Lung microvascular endothelial cell (primary cell): ENCODE measurements at regions not wholly inside any gene's neighbourhood (a gene's known extent, or its start where the extent isn't known, plus 50 kb on each side); places are given as distances from the start of the nearest gene placed in this dataset.
"Not testable (repeated sequence)": the region's sequence is repeated elsewhere in the genome, so short reads cannot be mapped to it uniquely, and the experiment has no call there.

Source experiments
- DNase-seq, 2 donors: peaks; one replicate each; pipeline versions ENCODE4 v3.0.0 to v3.0.0-alpha.2; 2010; ENCODE audit warnings: low read depth in 2 of 2

GRCh38 chr1:99444211-99444927 is 180.1 kb downstream of the PLPPR4 start:
- DNase-seq: not testable (repeated sequence)

GRCh38 chr1:99445071-99445470 is 180.8 kb downstream of the PLPPR4 start:
- DNase-seq: no peak

GRCh38 chr1:99445486-99445885 is 181.2 kb downstream of the PLPPR4 start:
- DNase-seq: peak in 1 of 2 donors; percentile 77

GRCh38 chr1:99447721-99448120 is 183.4 kb downstream of the PLPPR4 start:
- no peak for DNase-seq

GRCh38 chr1:99455760-99456159 is 190.2 kb upstream of the PALMD start:
- no peak for DNase-seq

GRCh38 chr1:99456536-99456935 is 189.4 kb upstream of the PALMD start:
- peak in 1 of 2 donors; percentile 45 for DNase-seq

GRCh38 chr1:99457381-99458165 is 188.3 kb upstream of the PALMD start:
- peak in 1 of 2 donors; percentile 79 for DNase-seq

GRCh38 chr1:99461499-99461898 is 184.4 kb upstream of the PALMD start:
- DNase-seq: no peak

- DNase-seq: no peak
These were observed 181.2 kb upstream of the PALMD start for GRCh38 chr1:99464738-99465137.

- DNase-seq: no peak
These were observed 180.6 kb upstream of the PALMD start for GRCh38 chr1:99465176-99465900.

- DNase-seq: no peak
These were observed 178.3 kb upstream of the PALMD start for GRCh38 chr1:99467645-99468044.

GRCh38 chr1:99469550-99469971 is 176.4 kb upstream of the PALMD start:
- no peak for DNase-seq

GRCh38 chr1:99472893-99473292 is 173.0 kb upstream of the PALMD start:
- no peak for DNase-seq

GRCh38 chr1:99474350-99474893 is 171.5 kb upstream of the PALMD start:
- DNase-seq: no peak

- no peak for DNase-seq
These were observed 169.9 kb upstream of the PALMD start for GRCh38 chr1:99476058-99476457.

- DNase-seq: peak; percentile 73 to 78
These were observed 164.4 kb upstream of the PALMD start for GRCh38 chr1:99481391-99481996.

GRCh38 chr1:99482286-99482685 is 163.6 kb upstream of the PALMD start:
- no peak for DNase-seq

- DNase-seq: no peak
These were observed 163.2 kb upstream of the PALMD start for GRCh38 chr1:99482750-99483149.

- no peak for DNase-seq
These were observed 155.9 kb upstream of the PALMD start for GRCh38 chr1:99490031-99490430.

GRCh38 chr1:99496067-99496466 is 149.8 kb upstream of the PALMD start:
- DNase-seq: no peak

- peak in 1 of 2 donors; percentile 17 for DNase-seq
These were observed 148.2 kb upstream of the PALMD start for GRCh38 chr1:99497690-99498089.

- DNase-seq: no peak
These were observed 145.4 kb upstream of the PALMD start for GRCh38 chr1:99500541-99500940.
